ENCODE measurements at regions not wholly inside any gene's neighbourhood (a gene's known extent, or its start where the extent isn't known, plus 50 kb on each side); places are given as distances from the start of the nearest gene placed in this dataset.
A peak's percentile ranks its signal among the peaks of the same experiment; 100 is the strongest.

DNA sequence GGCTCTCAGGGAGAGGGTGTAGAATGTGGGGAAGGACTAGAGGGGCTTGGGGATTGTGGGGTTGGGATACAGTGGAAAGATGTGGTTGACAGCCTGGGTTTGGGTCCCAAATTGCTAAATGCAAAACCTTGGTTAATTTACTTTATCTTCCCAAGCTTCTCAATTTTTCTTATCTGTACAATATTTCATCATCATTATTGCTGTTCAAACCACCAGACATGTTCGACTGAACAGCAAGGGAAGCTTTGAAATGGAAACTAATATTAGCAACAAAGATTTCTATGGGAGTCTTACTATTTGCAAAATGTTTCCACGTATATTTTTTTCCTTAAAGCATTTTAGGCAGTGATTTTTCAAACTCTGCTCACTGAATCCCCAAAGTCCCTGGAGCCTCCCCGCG, 67.0 kb upstream of the KAZN start:
- H3K4me3 ChIP-seq (ENCODE audit: low read depth, poor library complexity, severe bottlenecking), result no peak overlapping the region
- TF ChIP-seq POLR2A (IDR thresholded peaks at IDR 0.05), result no peak
- TF ChIP-seq CTCF (IDR thresholded peaks at IDR 0.05), result no peak
- no peak for DNase-seq (ENCODE audit: low spot score in 2 of 2)
- intact Hi-C loops (cut with DNase I; ENCODE audit: low total_unique reads), result no loop called here
- 81 to 84% methylated on average over 4 of the region's 4 CpGs for WGBS, 2 donors

- no peak for TF ChIP-seq CTCF (IDR thresholded peaks at IDR 0.05)
- no peak for TF ChIP-seq POLR2A (IDR thresholded peaks at IDR 0.05)
- intact Hi-C loops (cut with DNase I; ENCODE audit: low total_unique reads), result no loop called here
- H3K4me3 ChIP-seq (ENCODE audit: low read depth, poor library complexity, severe bottlenecking), result no peak overlapping the region
- DNase-seq (ENCODE audit: low spot score in 2 of 2), result peak in 1 of 2 donors; percentile 18
- 77 to 86% methylated on average over 6 of the region's 6 CpGs for WGBS, 2 donors
These were observed 62.7 kb upstream of the KAZN start for GRCh38 chr1:14535619-14536355.

- TF ChIP-seq POLR2A (IDR thresholded peaks at IDR 0.05), result no peak
- no peak for TF ChIP-seq CTCF (IDR thresholded peaks at IDR 0.05)
- DNase-seq (ENCODE audit: low spot score in 2 of 2), result peak in 1 of 2 donors; percentile 36
- 87 to 88% methylated on average over 4 of the region's 4 CpGs for WGBS, 2 donors
- H3K4me3 ChIP-seq (ENCODE audit: low read depth, poor library complexity, severe bottlenecking), result no peak overlapping the region
- intact Hi-C loops (cut with DNase I; ENCODE audit: low total_unique reads), result no loop called here
These were observed 60.1 kb upstream of the KAZN start for GRCh38 chr1:14538335-14538734.

DNA sequence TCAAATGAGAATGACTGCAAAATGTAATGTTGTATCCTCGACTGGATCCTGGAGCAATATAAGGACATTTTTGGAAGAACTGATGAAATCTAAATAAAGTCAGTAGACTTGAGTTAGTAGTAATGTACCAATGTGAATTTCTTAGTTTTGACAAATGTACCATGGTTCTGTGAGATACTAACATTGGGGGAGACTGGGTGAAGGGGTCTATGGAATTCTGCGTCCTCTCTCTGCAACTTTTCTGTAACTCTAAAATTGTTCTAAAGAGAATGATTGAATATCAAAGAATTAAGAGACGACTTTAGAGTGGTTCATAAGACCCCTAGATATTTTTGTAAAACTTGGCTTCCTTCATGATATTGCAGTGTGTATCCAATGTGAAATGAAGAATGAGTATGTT, 59.2 kb upstream of the KAZN start:
- no peak overlapping the region for H3K4me3 ChIP-seq (ENCODE audit: low read depth, poor library complexity, severe bottlenecking)
- intact Hi-C loops (cut with DNase I; ENCODE audit: low total_unique reads), result no loop called here
- TF ChIP-seq CTCF (IDR thresholded peaks at IDR 0.05) (no peak), POLR2A (IDR thresholded peaks at IDR 0.05) (no peak)
- no peak for DNase-seq (ENCODE audit: low spot score in 2 of 2)
- WGBS, 2 donors, result 93 to 95% methylated on average over 3 of the region's 3 CpGs

DNA sequence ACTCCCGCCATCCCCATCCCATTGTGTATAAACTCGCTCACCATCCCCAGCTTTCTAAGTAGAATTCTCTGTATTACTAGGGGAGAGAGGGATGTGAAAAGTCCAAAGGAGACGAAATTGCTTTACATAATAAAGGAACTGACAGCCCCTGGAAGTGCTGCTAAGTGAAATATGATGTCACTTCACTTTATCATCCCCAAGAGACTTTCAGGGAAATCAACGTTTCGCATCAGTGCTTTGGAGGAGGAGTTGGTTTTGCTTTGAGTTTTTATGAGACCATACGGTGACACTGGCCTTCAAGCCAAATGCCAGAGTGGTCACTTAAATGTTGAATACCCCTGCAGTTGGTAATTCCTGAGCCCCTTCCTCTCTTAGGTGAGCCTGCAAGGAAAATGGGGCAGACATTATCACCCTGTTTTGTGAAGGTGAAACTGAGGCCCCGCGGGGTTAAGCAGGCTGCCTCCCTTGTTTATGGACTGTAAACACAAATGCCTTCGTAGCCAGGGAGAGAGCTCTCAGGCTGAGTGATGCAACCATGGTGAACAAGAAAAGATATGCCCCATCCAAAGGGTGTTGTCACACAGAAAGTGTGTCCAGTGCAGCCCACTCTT, 58.4 kb upstream of the KAZN start:
- peak in 1 of 2 donors; percentile 56 for DNase-seq (ENCODE audit: low spot score in 2 of 2)
- WGBS, 2 donors, result 64 to 72% methylated on average over 9 of the region's 9 CpGs
- no peak for TF ChIP-seq CTCF (IDR thresholded peaks at IDR 0.05)
- no peak for TF ChIP-seq POLR2A (IDR thresholded peaks at IDR 0.05)
- H3K4me3 ChIP-seq (ENCODE audit: low read depth, poor library complexity, severe bottlenecking), result no peak overlapping the region
- intact Hi-C loops (cut with DNase I; ENCODE audit: low total_unique reads), result no loop called here

Measured in lower leg skin (tissue), 4 donors.